GM23338 (cell line): ENCODE measurements at regions not wholly inside any gene's neighbourhood (a gene's known extent, or its start where the extent isn't known, plus 50 kb on each side); places are given as distances from the start of the nearest gene placed in this dataset.

ENCODE experiments used
- ATAC-seq: fragments of 200-7000 bp; cut with Tn5 transposase; 3 replicates; pipeline ENCODE4 v1.9.1; 2020
- DNase-seq: peaks from one replicate; pipeline ENCODE4 v3.0.0-alpha.2; 2015; ENCODE audit warnings: low spot score
- H2AFZ ChIP-seq: fragments of 200-600 bp; sonication (generic); 2 replicates; pipeline ENCODE4 v1.8.0; 2016; ENCODE audit warnings: antibody characterized with exemption, mild to moderate bottlenecking, moderate library complexity
- H3F3A ChIP-seq: fragments of 200-600 bp; sonication (generic); replicated peaks from 2 replicates; pipeline ENCODE4 v1.8.0; 2017; ENCODE audit warnings: antibody characterized with exemption, mixed run types, low read depth
- H3K27ac ChIP-seq: fragments of 200-600 bp; sonication (generic); 2 replicates; pipeline ENCODE4 v1.6.1; 2016; ENCODE audit warnings: low read depth
- H3K27me3 ChIP-seq: fragments of 200-600 bp; sonication (generic); 2 replicates; pipeline ENCODE4 v1.8.0; 2016; ENCODE audit warnings: mild to moderate bottlenecking, mixed run types, moderate library complexity; ENCODE audit not compliant: insufficient read depth
- H3K36me3 ChIP-seq: fragments of 200-600 bp; sonication (generic); 2 replicates; pipeline ENCODE4 v1.8.0; 2016; ENCODE audit warnings: mild to moderate bottlenecking; ENCODE audit not compliant: insufficient read depth
- H3K4me1 ChIP-seq: fragments of 200-600 bp; sonication (generic); 2 replicates; pipeline ENCODE4 v1.8.0; 2016; ENCODE audit warnings: mild to moderate bottlenecking, moderate library complexity; ENCODE audit not compliant: insufficient read depth
- H3K4me2 ChIP-seq: fragments of 200-600 bp; sonication (generic); 2 replicates; pipeline ENCODE4 v1.7.1; 2017; ENCODE audit warnings: mixed run types
- H3K4me3 ChIP-seq: fragments of 200-600 bp; sonication (generic); 2 replicates; pipeline ENCODE4 v1.6.1; 2016; ENCODE audit warnings: mixed run types
- H3K79me2 ChIP-seq: fragments of 200-600 bp; sonication (generic); replicated peaks from 2 replicates; pipeline ENCODE4 v1.8.0; 2017; ENCODE audit warnings: mild to moderate bottlenecking; ENCODE audit not compliant: insufficient read depth
- H3K9me2 ChIP-seq: fragments of 200-600 bp; sonication (generic); 2 replicates; pipeline ENCODE4 v1.8.0; 2017; ENCODE audit not compliant: insufficient read depth
- H4K20me1 ChIP-seq: fragments of 200-600 bp; sonication (generic); replicated peaks from 2 replicates; pipeline ENCODE4 v1.8.0; 2017; ENCODE audit warnings: mild to moderate bottlenecking; ENCODE audit not compliant: insufficient read depth
- H3K27ac Mint-ChIP-seq: 2 replicates; pipeline ENCODE4 v1.8.0; 2020; ENCODE audit warnings: inconsistent platforms, mild to moderate bottlenecking, moderate library complexity, mixed read lengths
- H3K27me3 Mint-ChIP-seq: 3 replicates; pipeline ENCODE4 v1.8.0; 2022; ENCODE audit warnings: low read depth, mild to moderate bottlenecking, moderate library complexity, mixed read lengths, inconsistent platforms; ENCODE audit not compliant: insufficient read depth, poor library complexity
- H3K36me3 Mint-ChIP-seq: 3 replicates; pipeline ENCODE4 v1.8.0; 2021; ENCODE audit warnings: low read depth, mild to moderate bottlenecking, inconsistent platforms, moderate library complexity, mixed read lengths
- H3K4me1 Mint-ChIP-seq: 3 replicates; pipeline ENCODE4 v1.8.0; 2020; ENCODE audit warnings: mild to moderate bottlenecking, inconsistent platforms, mixed read lengths
- H3K4me3 Mint-ChIP-seq: 3 replicates; pipeline ENCODE4 v1.8.0; 2021; ENCODE audit warnings: moderate library complexity, mild to moderate bottlenecking, inconsistent platforms, mixed read lengths
- H3K9me3 Mint-ChIP-seq: 3 replicates; pipeline ENCODE4 v1.8.0; 2020; ENCODE audit warnings: moderate library complexity, mild to moderate bottlenecking, inconsistent platforms, mixed read lengths
- CREB1 ChIP-seq: fragments of 250-450 bp; sonication (Bioruptor Pico); IDR thresholded peaks from 2 replicates; pipeline ENCODE4 v1.5.0; 2020; ENCODE audit warnings: low read depth, mild to moderate bottlenecking, moderate library complexity
- CTCF ChIP-seq, 2 experiments: fragments of 200-600 bp in 1 of 2; sonication (generic) in 1 of 2; conservative IDR thresholded peaks; 2 replicates each; pipeline versions ENCODE4 v1.5.1 to v1.6.1; 2016 to 2017; ENCODE audit warnings: antibody characterized with exemption in 2 of 2, low read depth in 2 of 2, mild to moderate bottlenecking in 2 of 2, moderate library complexity in 1 of 2
- ETS1 ChIP-seq: IDR thresholded peaks from 2 replicates; pipeline ENCODE4 v1.6.1; 2016; ENCODE audit warnings: antibody characterized with exemption
- EZH2 ChIP-seq: fragments of 200-600 bp; sonication (generic); IDR thresholded peaks from one replicate; pipeline ENCODE4 v1.8.0; 2017; ENCODE audit warnings: antibody characterized with exemption, mild to moderate bottlenecking, low read depth; ENCODE audit not compliant: unreplicated experiment
- EZH2phosphoT487 ChIP-seq: fragments of 200-600 bp; sonication (generic); IDR thresholded peaks from one replicate; pipeline ENCODE4 v1.8.1; 2018; ENCODE audit warnings: antibody characterized with exemption; ENCODE audit not compliant: unreplicated experiment
- JUNB ChIP-seq: IDR thresholded peaks from one replicate; pipeline ENCODE4 v1.6.1; 2016; ENCODE audit warnings: antibody characterized with exemption; ENCODE audit not compliant: unreplicated experiment
- NANOG ChIP-seq: IDR thresholded peaks from 2 replicates; pipeline ENCODE4 v1.6.1; 2016; ENCODE audit warnings: antibody characterized with exemption, borderline replicate concordance
- POLR2AphosphoS5 ChIP-seq: IDR thresholded peaks from 2 replicates; pipeline ENCODE4 v1.6.1; 2016; ENCODE audit warnings: antibody characterized with exemption, low read depth
- REST ChIP-seq: IDR thresholded peaks from one replicate; pipeline ENCODE4 v1.6.1; 2018; ENCODE audit warnings: antibody characterized with exemption; ENCODE audit not compliant: unreplicated experiment
- STAT1 ChIP-seq: IDR thresholded peaks from one replicate; pipeline ENCODE4 v1.6.1; 2016; ENCODE audit warnings: antibody characterized with exemption; ENCODE audit not compliant: unreplicated experiment
- ZNF114 ChIP-seq: fragments of 250-450 bp; sonication (Bioruptor Pico); IDR thresholded peaks from 2 replicates; pipeline ENCODE4 v1.5.0; 2020; ENCODE audit warnings: mild to moderate bottlenecking, moderate library complexity
- ZNF331 ChIP-seq: fragments of 250-450 bp; sonication (Bioruptor Pico); IDR thresholded peaks from 2 replicates; pipeline ENCODE4 v1.5.0; 2020; ENCODE audit warnings: low read depth, mild to moderate bottlenecking, moderate library complexity
- ZNF462 ChIP-seq: fragments of 250-450 bp; sonication (Bioruptor Pico); IDR thresholded peaks from 2 replicates; pipeline ENCODE4 v1.5.0; 2020; ENCODE audit warnings: mild to moderate bottlenecking, moderate library complexity

GRCh38 chr2:163252199-163252598 lies 413.6 kb upstream of the KCNH7 start:
- Mint-ChIP-seq H3K4me1 (peaks cover 13% of the 10 kb centered on the region; the same call in 2 of the 3 replicates), H3K27ac (no peak overlapping the region), H3K27me3 (peaks cover 2% of the 10 kb centered on the region), H3K9me3 (no peaks in the 10 kb centered on the region), H3K4me3 (no peak overlapping the region), H3K36me3 (no peaks in the 10 kb centered on the region)
- H3K4me2 ChIP-seq: no peak overlapping the region
- no peaks in the 10 kb centered on the region for H3K27me3 ChIP-seq
- H3K79me2 ChIP-seq: no peaks in the 10 kb centered on the region
- no peak for DNase-seq
- H3F3A ChIP-seq: no peaks in the 10 kb centered on the region
- H4K20me1 ChIP-seq: no peaks in the 10 kb centered on the region
- no peaks in the 10 kb centered on the region for H3K9me2 ChIP-seq
- H3K4me1 ChIP-seq: 0 out of 2 replicates have a peak, but pooled peaks cover 4% of the 10 kb centered on the region
- no peak for ATAC-seq
- H2AFZ ChIP-seq: no peak overlapping the region
- no peaks in the 10 kb centered on the region for H3K36me3 ChIP-seq
- no peak for TF ChIP-seq CREB1
- TF ChIP-seq REST: no peak
- TF ChIP-seq ZNF114 (CRISPR knock-in tag): no peak
- TF ChIP-seq POLR2AphosphoS5: no peak
- TF ChIP-seq ZNF462: no peak
- no peak for TF ChIP-seq JUNB
- TF ChIP-seq NANOG: no peak
- TF ChIP-seq STAT1: no peak
- TF ChIP-seq ZNF331 (CRISPR knock-in tag): no peak
- no peak for TF ChIP-seq CTCF (conservative IDR thresholded peaks at IDR 0.05; ENCODE audit: low read depth in 2 of 2)
- no peak for TF ChIP-seq ETS1
- no peak for TF ChIP-seq EZH2
- TF ChIP-seq EZH2phosphoT487: no peak
- H3K27ac ChIP-seq: no peak overlapping the region
- no peak overlapping the region for H3K4me3 ChIP-seq
